SU-DHL-6 (cell line): ENCODE measurements at regions not wholly inside any gene's neighbourhood (a gene's known extent, or its start where the extent isn't known, plus 50 kb on each side); places are given as distances from the start of the nearest gene placed in this dataset.

ENCODE experiments used
- H2AFZ ChIP-seq: fragments of 200-600 bp; sonication (generic); 2 replicates; pipeline ENCODE4 v1.6.1; 2014; ENCODE audit warnings: low read depth, mild to moderate bottlenecking, moderate library complexity, mixed read lengths, antibody characterized with exemption, low read length; ENCODE audit not compliant: severe bottlenecking
- H3F3A ChIP-seq: fragments of 200-600 bp; shearing (Covaris generic); 2 replicates; pipeline ENCODE4 v1.6.0; 2016; ENCODE audit warnings: antibody characterized with exemption, mild to moderate bottlenecking; ENCODE audit not compliant: insufficient read depth
- H3K27ac ChIP-seq: fragments of 200-600 bp; sonication (generic); 2 replicates; pipeline ENCODE4 v1.5.1; 2016; ENCODE audit warnings: low read depth, mild to moderate bottlenecking, low read length, moderate library complexity, mixed read lengths
- H3K27me3 ChIP-seq: fragments of 200-600 bp; sonication (generic), shearing (Covaris generic); 2 replicates; pipeline ENCODE4 v1.6.0; 2014; ENCODE audit warnings: mild to moderate bottlenecking, low read length
- H3K36me3 ChIP-seq: fragments of 200-600 bp; sonication (generic); 2 replicates; pipeline ENCODE4 v1.6.1; 2014; ENCODE audit warnings: mild to moderate bottlenecking, low read length, mixed read lengths
- H3K4me2 ChIP-seq: fragments of 300-600, 200-600 bp; shearing (Covaris generic), sonication (generic); 2 replicates; pipeline ENCODE4 v1.6.0; 2014; ENCODE audit warnings: low read length, low read depth, mild to moderate bottlenecking; ENCODE audit not compliant: poor library complexity, severe bottlenecking
- H3K4me3 ChIP-seq: fragments of 200-600 bp; sonication (generic); 2 replicates; pipeline ENCODE4 v1.5.1; 2014; ENCODE audit warnings: antibody characterized with exemption, low read length, mild to moderate bottlenecking, mixed read lengths; ENCODE audit not compliant: insufficient read depth, poor library complexity, severe bottlenecking
- H3K79me2 ChIP-seq: fragments of 200-600 bp; sonication (generic); 2 replicates; pipeline ENCODE4 v1.6.1; 2014; ENCODE audit warnings: mild to moderate bottlenecking, low read length, moderate library complexity; ENCODE audit not compliant: insufficient read depth
- H3K9ac ChIP-seq: fragments of 200-600 bp; sonication (generic); 2 replicates; pipeline ENCODE4 v1.7.0; 2014; ENCODE audit warnings: mild to moderate bottlenecking, low read length
- H3K9me2 ChIP-seq: fragments of 200-600 bp; sonication (generic); replicated peaks from 2 replicates; pipeline ENCODE4 v1.6.1; 2014; ENCODE audit warnings: low read length; ENCODE audit not compliant: insufficient read depth
- H3K9me3 ChIP-seq: fragments of 200-600 bp; sonication (generic); 2 replicates; pipeline ENCODE4 v1.6.1; 2014; ENCODE audit warnings: low read length, mixed read lengths; ENCODE audit not compliant: insufficient read depth
- H4K20me1 ChIP-seq: fragments of 200-600 bp; sonication (generic); 2 replicates; pipeline ENCODE4 v1.6.1; 2014; ENCODE audit warnings: low read depth, mild to moderate bottlenecking, antibody characterized with exemption, low read length, moderate library complexity, mixed read lengths
- CTCF ChIP-seq: fragments of 200-600 bp; sonication (generic); IDR thresholded peaks from one replicate; pipeline ENCODE4 v1.5.1; 2017; ENCODE audit warnings: antibody characterized with exemption, mild to moderate bottlenecking, low read length, moderate library complexity; ENCODE audit not compliant: insufficient read depth, poor library complexity, severe bottlenecking
- EZH2phosphoT487 ChIP-seq: fragments of 200-600 bp; sonication (generic), shearing (Covaris generic); conservative IDR thresholded peaks from 2 replicates; pipeline ENCODE4 v1.6.1; 2018; ENCODE audit warnings: mild to moderate bottlenecking, antibody characterized with exemption, low read length, moderate library complexity, mixed read lengths

DNA sequence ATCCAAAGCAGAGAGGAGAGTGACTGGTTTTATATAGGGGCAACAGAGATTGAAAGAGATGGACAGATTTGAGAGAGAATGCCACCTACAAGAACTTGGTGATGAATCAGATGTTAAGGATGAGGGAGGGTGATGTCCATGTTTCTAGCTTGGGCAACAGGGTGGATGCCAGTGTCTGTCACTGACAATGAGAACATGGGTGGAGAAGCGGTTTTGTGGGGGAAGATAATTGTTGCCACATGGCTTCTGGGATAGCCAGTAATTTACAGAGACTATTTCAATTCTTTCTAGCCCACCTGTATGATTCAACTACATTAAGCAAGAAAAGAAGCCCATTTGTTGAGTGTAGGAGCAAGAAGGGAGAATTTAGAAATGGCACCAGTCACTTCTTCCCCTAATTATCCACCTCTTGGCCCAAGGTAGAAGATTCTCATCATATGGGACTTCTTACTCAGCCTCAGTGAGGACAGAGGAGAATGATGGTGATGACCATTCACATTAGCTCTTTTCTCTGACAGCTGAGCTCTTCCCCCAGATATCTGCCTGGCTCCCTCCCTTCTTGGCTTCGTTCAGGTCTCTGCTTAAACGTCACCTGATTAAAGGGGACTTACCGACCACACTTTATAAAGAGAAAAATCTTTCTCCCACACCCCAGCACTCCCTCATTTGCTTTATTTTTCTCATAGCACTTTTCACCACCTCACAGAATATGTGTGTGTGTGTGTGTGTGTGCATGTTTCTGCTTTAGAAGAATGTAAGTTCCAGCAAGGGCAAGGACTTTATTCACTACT, 117.8 kb downstream of the DUSP6 start:
- Histone ChIP-seq H3K27ac (no peak overlapping the region), H3K27me3 (no peaks in the 10 kb centered on the region), H3K9me3 (no peaks in the 10 kb centered on the region), H3K79me2 (no peaks in the 10 kb centered on the region), H3K4me2 (no peak overlapping the region), H3K36me3 (no peaks in the 10 kb centered on the region), H3K9me2 (no peaks in the 10 kb centered on the region), H3K9ac (no peak overlapping the region), H3F3A (no peaks in the 10 kb centered on the region), H3K4me3 (no peak overlapping the region), H4K20me1 (no peaks in the 10 kb centered on the region), H2AFZ (no peak overlapping the region)
- TF ChIP-seq CTCF (no peak), EZH2phosphoT487 (no peak)

DNA sequence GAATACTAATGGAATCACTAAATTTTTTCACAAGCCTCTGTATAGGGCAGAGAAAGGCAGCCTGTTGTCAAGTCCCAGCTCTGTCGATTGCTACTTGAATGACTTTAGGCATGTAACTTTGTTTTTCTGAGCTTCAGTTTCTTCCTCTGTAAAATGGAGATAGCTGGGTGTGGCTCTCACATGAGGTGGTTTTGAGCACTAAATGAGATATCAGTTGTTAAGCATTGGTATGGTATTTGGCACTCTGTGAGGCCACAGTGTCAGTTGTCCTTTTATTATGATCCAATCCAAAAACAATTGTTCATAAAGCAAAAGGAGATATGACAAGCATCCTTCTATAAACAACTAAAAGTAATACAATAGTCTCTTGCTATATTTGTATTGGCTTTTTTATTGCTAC, 120.6 kb downstream of the DUSP6 start:
- H3K36me3 ChIP-seq, result no peaks in the 10 kb centered on the region
- no peak overlapping the region for H2AFZ ChIP-seq
- no peaks in the 10 kb centered on the region for H4K20me1 ChIP-seq
- no peak overlapping the region for H3K4me2 ChIP-seq
- no peak overlapping the region for H3K4me3 ChIP-seq
- no peaks in the 10 kb centered on the region for H3F3A ChIP-seq
- no peaks in the 10 kb centered on the region for H3K9me2 ChIP-seq
- TF ChIP-seq CTCF (no peak), EZH2phosphoT487 (no peak)
- H3K9ac ChIP-seq, result no peak overlapping the region
- no peaks in the 10 kb centered on the region for H3K79me2 ChIP-seq
- no peaks in the 10 kb centered on the region for H3K9me3 ChIP-seq
- no peak overlapping the region for H3K27ac ChIP-seq
- H3K27me3 ChIP-seq, result no peaks in the 10 kb centered on the region

GRCh38 chr12:89230376-89231315, 121.7 kb downstream of the DUSP6 start:
- Histone ChIP-seq H3K36me3 (no peaks in the 10 kb centered on the region), H4K20me1 (no peaks in the 10 kb centered on the region), H3K9me3 (no peaks in the 10 kb centered on the region), H3K4me3 (no peak overlapping the region), H3K27ac (no peak overlapping the region), H3F3A (no peaks in the 10 kb centered on the region), H3K9me2 (no peaks in the 10 kb centered on the region), H3K4me2 (no peak overlapping the region), H2AFZ (no peak overlapping the region), H3K27me3 (no peaks in the 10 kb centered on the region), H3K79me2 (no peaks in the 10 kb centered on the region), H3K9ac (no peak overlapping the region)
- no peak for TF ChIP-seq CTCF
- TF ChIP-seq EZH2phosphoT487, result no peak
